H9 (cell line): ENCODE measurements at regions not wholly inside any gene's neighbourhood (a gene's known extent, or its start where the extent isn't known, plus 50 kb on each side); places are given as distances from the start of the nearest gene placed in this dataset.

Experiments
- DNase-seq: peaks from one replicate; pipeline ENCODE4 v3.0.0-alpha.2; 2017
- H2AFZ ChIP-seq: one replicate; pipeline ENCODE4 v1.6.1; 2013; ENCODE audit warnings: mild to moderate bottlenecking, low read length, control low read depth, moderate library complexity
- H2AK5ac ChIP-seq: 2 replicates; pipeline ENCODE4 v1.6.1; 2013; ENCODE audit warnings: low read length, control low read depth, mixed read lengths; ENCODE audit not compliant: insufficient read length
- H2BK120ac ChIP-seq: one replicate; pipeline ENCODE4 v1.6.1; 2013; ENCODE audit warnings: low read depth, mild to moderate bottlenecking, low read length, control low read depth, inconsistent platforms; ENCODE audit not compliant: poor library complexity, severe bottlenecking
- H2BK12ac ChIP-seq: 2 replicates; pipeline ENCODE4 v1.6.1; 2013; ENCODE audit warnings: low read length, control low read depth, mixed read lengths, low read depth; ENCODE audit not compliant: insufficient read length
- H2BK15ac ChIP-seq: 2 replicates; pipeline ENCODE4 v1.6.1; 2013; ENCODE audit warnings: low read depth, low read length, control low read depth
- H2BK20ac ChIP-seq: one replicate; pipeline ENCODE4 v1.6.1; 2013; ENCODE audit warnings: low read depth, mild to moderate bottlenecking, low read length, control low read depth, inconsistent platforms; ENCODE audit not compliant: poor library complexity, severe bottlenecking
- H2BK5ac ChIP-seq: 2 replicates; pipeline ENCODE4 v1.6.1; 2013; ENCODE audit warnings: low read length, control low read depth, mixed read lengths; ENCODE audit not compliant: insufficient read length
- H3K14ac ChIP-seq: 2 replicates; pipeline ENCODE4 v1.6.1; 2013; ENCODE audit warnings: low read length, control low read depth; ENCODE audit not compliant: insufficient read depth
- H3K18ac ChIP-seq: 2 replicates; pipeline ENCODE4 v1.6.1; 2013; ENCODE audit warnings: low read depth, mild to moderate bottlenecking, mixed read lengths, low read length, control low read depth; ENCODE audit not compliant: insufficient read length
- H3K23ac ChIP-seq: 2 replicates; pipeline ENCODE4 v1.6.1; 2013; ENCODE audit warnings: low read length, control low read depth, mixed read lengths, low read depth; ENCODE audit not compliant: insufficient read length
- H3K23me2 ChIP-seq: 2 replicates; pipeline ENCODE4 v1.6.1; 2013; ENCODE audit warnings: low read depth, mild to moderate bottlenecking, mixed read lengths, low read length, control low read depth; ENCODE audit not compliant: insufficient read length, poor library complexity, severe bottlenecking
- H3K27ac ChIP-seq: 2 replicates; pipeline ENCODE4 v1.5.1; 2013; ENCODE audit warnings: low read length, control low read depth, mixed read lengths, low read depth; ENCODE audit not compliant: insufficient read length
- H3K27me3 ChIP-seq: 2 replicates; pipeline ENCODE4 v1.6.1; 2013; ENCODE audit warnings: low read length, control low read depth, inconsistent platforms; ENCODE audit not compliant: insufficient read depth
- H3K4ac ChIP-seq: 2 replicates; pipeline ENCODE4 v1.6.1; 2013; ENCODE audit warnings: low read depth, mild to moderate bottlenecking, control low read depth, inconsistent platforms, low read length, moderate library complexity
- H3K4me1 ChIP-seq: 2 replicates; pipeline ENCODE4 v1.6.1; 2013; ENCODE audit warnings: low read length, control low read depth, inconsistent platforms; ENCODE audit not compliant: insufficient read depth
- H3K4me2 ChIP-seq: 2 replicates; pipeline ENCODE4 v1.6.1; 2013; ENCODE audit warnings: low read length, control low read depth, mixed read lengths; ENCODE audit not compliant: insufficient read length, insufficient read depth
- H3K56ac ChIP-seq: 2 replicates; pipeline ENCODE4 v1.6.1; 2013; ENCODE audit warnings: low read depth, mild to moderate bottlenecking, mixed read lengths, low read length, control low read depth; ENCODE audit not compliant: insufficient read length
- H3K79me1 ChIP-seq: 2 replicates; pipeline ENCODE4 v1.6.1; 2013; ENCODE audit warnings: low read depth, mild to moderate bottlenecking, moderate library complexity, low read length, control low read depth, inconsistent platforms; ENCODE audit not compliant: insufficient read depth, poor library complexity, severe bottlenecking
- H3K79me2 ChIP-seq: 2 replicates; pipeline ENCODE4 v1.6.1; 2013; ENCODE audit warnings: low read length, control low read depth, inconsistent platforms; ENCODE audit not compliant: insufficient read depth
- H3K9ac ChIP-seq: 2 replicates; pipeline ENCODE4 v1.6.1; 2013; ENCODE audit warnings: low read length, control low read depth, mixed read lengths; ENCODE audit not compliant: insufficient read length; ENCODE audit errors: extremely low read depth
- H3K9me3 ChIP-seq: one replicate; pipeline ENCODE4 v1.6.1; 2013; ENCODE audit warnings: low read depth, low read length, inconsistent platforms; ENCODE audit not compliant: control insufficient read depth
- H3T11ph ChIP-seq: one replicate; pipeline ENCODE4 v1.6.1; 2013; ENCODE audit warnings: mild to moderate bottlenecking, low read length, control low read depth, inconsistent platforms
- H4K20me1 ChIP-seq: one replicate; pipeline ENCODE4 v1.6.1; 2013; ENCODE audit not compliant: control insufficient read depth, insufficient read length, insufficient read depth
- H4K5ac ChIP-seq: 2 replicates; pipeline ENCODE4 v1.6.1; 2013; ENCODE audit warnings: low read depth, mild to moderate bottlenecking, mixed read lengths, low read length, control low read depth; ENCODE audit not compliant: insufficient read length
- H4K8ac ChIP-seq: replicated peaks from 2 replicates; pipeline ENCODE4 v1.6.1; 2013; ENCODE audit warnings: low read length, control low read depth, mixed read lengths, low read depth; ENCODE audit not compliant: insufficient read length
- H4K91ac ChIP-seq: 2 replicates; pipeline ENCODE4 v1.6.1; 2013; ENCODE audit warnings: low read depth, mild to moderate bottlenecking, moderate library complexity, mixed read lengths, low read length, control low read depth; ENCODE audit not compliant: insufficient read length
- H3K27ac Mint-ChIP-seq, 3 experiments: 2 replicates in 2 of 3; 3 replicates in 1 of 3; pipeline ENCODE4 v1.8.0; 2020 to 2021; ENCODE audit warnings: mixed read lengths in 3 of 3, mild to moderate bottlenecking in 1 of 3, moderate library complexity in 1 of 3
- H3K27me3 Mint-ChIP-seq: 2 replicates; pipeline ENCODE4 v1.8.0; 2021; ENCODE audit warnings: low read depth, mild to moderate bottlenecking, moderate library complexity, mixed read lengths
- H3K36me3 Mint-ChIP-seq, 3 experiments: 2 replicates in 2 of 3; 3 replicates in 1 of 3; pipeline ENCODE4 v1.8.0; 2020 to 2021; ENCODE audit warnings: low read depth in 3 of 3, mixed read lengths in 3 of 3; ENCODE audit not compliant: insufficient read depth in 1 of 3
- H3K4me1 Mint-ChIP-seq, 2 experiments: 2 replicates each; pipeline ENCODE4 v1.8.0; 2020; ENCODE audit warnings: mixed read lengths in 2 of 2
- H3K4me3 Mint-ChIP-seq, 2 experiments: 2 replicates in 1 of 2; 3 replicates in 1 of 2; pipeline ENCODE4 v1.8.0; 2020 to 2021; ENCODE audit warnings: mild to moderate bottlenecking in 2 of 2, mixed read lengths in 2 of 2, moderate library complexity in 1 of 2
- H3K9me3 Mint-ChIP-seq, 2 experiments: 2 replicates in 1 of 2; 3 replicates in 1 of 2; pipeline ENCODE4 v1.8.0; 2020; ENCODE audit warnings: mild to moderate bottlenecking in 2 of 2, mixed read lengths in 2 of 2, moderate library complexity in 1 of 2
- CTCF ChIP-seq: fragments of 200-600 bp; sonication (generic); conservative IDR thresholded peaks from 3 replicates; pipeline ENCODE4 v1.8.0; 2021; ENCODE audit warnings: antibody characterized with exemption, mild to moderate bottlenecking

GRCh38 chr2:177048981-177049380 is 163.6 kb upstream of the HNRNPA3 start:
- Histone ChIP-seq H3K23ac (no peak overlapping the region), H3K4me1 (no peaks in the 10 kb centered on the region), H2AFZ (no peak overlapping the region), H3K18ac (no peak overlapping the region), H3K14ac (no peak overlapping the region), H4K5ac (no peak overlapping the region), H2BK120ac (no peak overlapping the region), H3K79me2 (no peaks in the 10 kb centered on the region), H3K27ac (no peak overlapping the region), H3T11ph (no peak overlapping the region), H2AK5ac (no peak overlapping the region), H2BK5ac (no peak overlapping the region), H3K23me2 (no peaks in the 10 kb centered on the region), H4K91ac (no peak overlapping the region), H2BK12ac (no peak overlapping the region), H4K20me1 (no peaks in the 10 kb centered on the region), H3K79me1 (no peaks in the 10 kb centered on the region), H3K9me3 (no peaks in the 10 kb centered on the region), H3K56ac (no peak overlapping the region), H3K4ac (no peak overlapping the region), H4K8ac (no peak overlapping the region), H2BK15ac (no peak overlapping the region), H3K27me3 (no peaks in the 10 kb centered on the region), H2BK20ac (no peak overlapping the region), H3K9ac (no peak overlapping the region), H3K4me2 (no peak overlapping the region)
- no peak overlapping the region for H3K27ac Mint-ChIP-seq
- H3K4me3 Mint-ChIP-seq = no peak overlapping the region
- no peaks in the 10 kb centered on the region; the same call in 1 of the 2 replicates for H3K27me3 Mint-ChIP-seq
- no peak for TF ChIP-seq CTCF
- no peaks in the 10 kb centered on the region for H3K9me3 Mint-ChIP-seq
- peaks cover under 1 to 5% of the 10 kb centered on the region in 2 experiments for H3K4me1 Mint-ChIP-seq
- DNase-seq = no peak
- H3K36me3 Mint-ChIP-seq = no peaks in the 10 kb centered on the region
